Gastroesophageal sphincter (tissue), 3 donors: ENCODE measurements at regions not wholly inside any gene's neighbourhood (a gene's known extent, or its start where the extent isn't known, plus 50 kb on each side); places are given as distances from the start of the nearest gene placed in this dataset.

ENCODE experiments used
- CTCF ChIP-seq, 4 experiments: fragments of 200-600 bp in 2 of 4; fragments of 450-650 bp in 2 of 4; sonication (generic) in 1 of 4; IDR thresholded peaks; one replicate each; pipeline ENCODE4 v1.5.1; 2017 to 2019; ENCODE audit warnings: antibody characterized with exemption in 4 of 4, mild to moderate bottlenecking in 2 of 4, moderate library complexity in 2 of 4
- POLR2A ChIP-seq, 2 donors: fragments of 450-650 bp; IDR thresholded peaks; one replicate each; pipeline ENCODE4 v1.6.1; 2017; ENCODE audit warnings: antibody characterized with exemption in 2 of 2, mild to moderate bottlenecking in 2 of 2, moderate library complexity in 1 of 2
- POLR2AphosphoS5 ChIP-seq: sonication (generic); formaldehyde crosslinking; IDR thresholded peaks from one replicate; pipeline ENCODE4 v1.6.1; 2017; ENCODE audit warnings: antibody characterized with exemption

GRCh38 chr6:47917811-47918210 lies 136.0 kb downstream of the OPN5 start:
- TF ChIP-seq CTCF (IDR thresholded peaks at IDR 0.05) (no peak), POLR2AphosphoS5 (no peak), POLR2A (IDR thresholded peaks at IDR 0.05) (no peak)
